B cell (primary cell): ENCODE measurements at regions not wholly inside any gene's neighbourhood (a gene's known extent, or its start where the extent isn't known, plus 50 kb on each side); places are given as distances from the start of the nearest gene placed in this dataset.

Experiments
- EZH2 ChIP-seq: IDR thresholded peaks from 2 replicates; pipeline ENCODE4 v1.6.1; 2012; ENCODE audit warnings: borderline replicate concordance, low read depth, mild to moderate bottlenecking, moderate library complexity, low read length; ENCODE audit not compliant: insufficient read depth, poor library complexity, severe bottlenecking
- TF ChIP-seq, protein P1 (sequence below): fragments of 200-600 bp; IDR thresholded peaks from one replicate; pipeline ENCODE4 v1.8.0; 2022; ENCODE audit warnings: antibody characterized with exemption, mild to moderate bottlenecking

DNA sequence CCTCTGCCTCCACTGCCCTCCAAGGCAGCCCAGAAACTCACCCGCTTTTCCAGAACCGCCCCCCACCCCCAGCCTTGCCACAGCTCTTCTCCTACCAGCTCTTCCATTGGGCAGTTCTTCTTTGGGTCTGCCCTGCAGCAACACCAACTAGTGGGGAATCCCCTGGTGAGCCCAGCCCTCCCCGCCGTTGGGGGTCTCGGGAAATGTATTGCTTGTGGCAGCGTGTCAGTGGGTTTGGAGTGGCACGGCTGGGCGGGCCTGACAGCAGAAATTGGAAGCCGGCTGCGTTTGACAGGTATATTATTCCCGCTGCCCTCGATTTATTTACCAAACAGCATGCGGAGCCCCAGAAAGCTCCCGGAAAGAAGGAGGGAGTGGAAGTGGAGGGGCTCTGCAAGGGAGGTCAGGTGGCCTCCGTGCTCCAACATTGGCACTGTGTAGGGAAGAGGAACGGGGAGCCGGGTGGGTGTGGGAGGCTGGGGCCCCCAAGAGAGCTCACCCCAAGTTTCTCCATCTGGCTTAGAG lies 65.2 kb upstream of the NECTIN1 start:
- TF ChIP-seq, protein P1, sequence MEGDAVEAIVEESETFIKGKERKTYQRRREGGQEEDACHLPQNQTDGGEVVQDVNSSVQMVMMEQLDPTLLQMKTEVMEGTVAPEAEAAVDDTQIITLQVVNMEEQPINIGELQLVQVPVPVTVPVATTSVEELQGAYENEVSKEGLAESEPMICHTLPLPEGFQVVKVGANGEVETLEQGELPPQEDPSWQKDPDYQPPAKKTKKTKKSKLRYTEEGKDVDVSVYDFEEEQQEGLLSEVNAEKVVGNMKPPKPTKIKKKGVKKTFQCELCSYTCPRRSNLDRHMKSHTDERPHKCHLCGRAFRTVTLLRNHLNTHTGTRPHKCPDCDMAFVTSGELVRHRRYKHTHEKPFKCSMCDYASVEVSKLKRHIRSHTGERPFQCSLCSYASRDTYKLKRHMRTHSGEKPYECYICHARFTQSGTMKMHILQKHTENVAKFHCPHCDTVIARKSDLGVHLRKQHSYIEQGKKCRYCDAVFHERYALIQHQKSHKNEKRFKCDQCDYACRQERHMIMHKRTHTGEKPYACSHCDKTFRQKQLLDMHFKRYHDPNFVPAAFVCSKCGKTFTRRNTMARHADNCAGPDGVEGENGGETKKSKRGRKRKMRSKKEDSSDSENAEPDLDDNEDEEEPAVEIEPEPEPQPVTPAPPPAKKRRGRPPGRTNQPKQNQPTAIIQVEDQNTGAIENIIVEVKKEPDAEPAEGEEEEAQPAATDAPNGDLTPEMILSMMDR = no peak
- TF ChIP-seq EZH2 = no peak
